Common myeloid progenitor, CD34-positive (primary cell): ENCODE measurements at regions not wholly inside any gene's neighbourhood (a gene's known extent, or its start where the extent isn't known, plus 50 kb on each side); places are given as distances from the start of the nearest gene placed in this dataset.
"Not testable (repeated sequence)": the region's sequence is repeated elsewhere in the genome, so short reads cannot be mapped to it uniquely, and the experiment has no call there.

ENCODE experiments used
- CTCF ChIA-PET: fragments of 350-600 bp; sonication (Branson Sonifier 250); formaldehyde crosslinking; loops from one replicate; lab custom pipeline; 2021; ENCODE audit warnings: antibody characterized with exemption; lab: Charles Lee
- POLR2A ChIA-PET: fragments of 350-600 bp; sonication (Branson Sonifier 250); formaldehyde crosslinking; loops from one replicate; lab custom pipeline; 2021; ENCODE audit warnings: antibody characterized with exemption; lab: Charles Lee
- DNase-seq, 3 donors: peaks; one replicate each; pipeline versions ENCODE4 v3.0.0 to v3.0.0-alpha.2; 2013
- H3K27ac ChIP-seq, 2 experiments: 1 replicate in 1 of 2; 2 replicates in 1 of 2; pipeline ENCODE4 v1.7.0; 2013; ENCODE audit warnings: inconsistent platforms in 2 of 2, low read length in 2 of 2, mild to moderate bottlenecking in 2 of 2, low read depth in 1 of 2, moderate library complexity in 1 of 2; ENCODE audit not compliant: severe bottlenecking in 2 of 2, insufficient read depth in 1 of 2, poor library complexity in 1 of 2
- H3K27me3 ChIP-seq, 5 experiments: replicated peaks in 2 of 5; 1 replicate in 3 of 5; 2 replicates in 2 of 5; pipeline versions ENCODE4 v1.6.1 to v1.7.0; 2013; ENCODE audit warnings: low read length in 4 of 5, mild to moderate bottlenecking in 2 of 5, moderate library complexity in 2 of 5, inconsistent platforms in 1 of 5; ENCODE audit not compliant: insufficient read depth in 5 of 5, control insufficient read depth in 4 of 5
- H3K36me3 ChIP-seq, 4 experiments: 1 replicate in 2 of 4; 2 replicates in 2 of 4; pipeline versions ENCODE4 v1.6.1 to v1.7.0; 2013; ENCODE audit warnings: low read length in 3 of 4, control low read depth in 1 of 4, mild to moderate bottlenecking in 1 of 4; ENCODE audit not compliant: control insufficient read depth in 4 of 4, insufficient read depth in 4 of 4
- H3K4me1 ChIP-seq, 4 experiments: 1 replicate in 3 of 4; 2 replicates in 1 of 4; pipeline versions ENCODE4 v1.6.1 to v1.7.1; 2013; ENCODE audit warnings: low read length in 3 of 4, mild to moderate bottlenecking in 3 of 4, control low read depth in 1 of 4, inconsistent platforms in 1 of 4, moderate library complexity in 1 of 4; ENCODE audit not compliant: control insufficient read depth in 4 of 4, insufficient read depth in 4 of 4; ENCODE audit errors: control extremely low read depth in 1 of 4
- H3K4me3 ChIP-seq, 7 experiments: 1 replicate in 4 of 7; 2 replicates in 3 of 7; pipeline versions ENCODE4 v1.5.1 to v1.7.0; 2013; ENCODE audit warnings: mild to moderate bottlenecking in 7 of 7, low read length in 6 of 7, moderate library complexity in 6 of 7, inconsistent platforms in 2 of 7, low read depth in 2 of 7, control low read depth in 1 of 7; ENCODE audit not compliant: insufficient read depth in 4 of 7, control insufficient read depth in 1 of 7; ENCODE audit errors: extremely low read depth in 1 of 7
- H3K9me3 ChIP-seq, 5 experiments: 1 replicate in 4 of 5; 2 replicates in 1 of 5; pipeline versions ENCODE4 v1.6.1 to v1.7.1; 2013; ENCODE audit warnings: low read length in 4 of 5, mild to moderate bottlenecking in 2 of 5, inconsistent platforms in 1 of 5, low read depth in 1 of 5, moderate library complexity in 1 of 5; ENCODE audit not compliant: control insufficient read depth in 4 of 5, insufficient read depth in 2 of 5; ENCODE audit errors: control extremely low read depth in 1 of 5
- WGBS: methylation state at CpG from one replicate; pipeline ENCODE4 v1.1.5; 2013; ENCODE audit not compliant: insufficient coverage; 5-methylcytosine and 5-hydroxymethylcytosine counted together

DNA sequence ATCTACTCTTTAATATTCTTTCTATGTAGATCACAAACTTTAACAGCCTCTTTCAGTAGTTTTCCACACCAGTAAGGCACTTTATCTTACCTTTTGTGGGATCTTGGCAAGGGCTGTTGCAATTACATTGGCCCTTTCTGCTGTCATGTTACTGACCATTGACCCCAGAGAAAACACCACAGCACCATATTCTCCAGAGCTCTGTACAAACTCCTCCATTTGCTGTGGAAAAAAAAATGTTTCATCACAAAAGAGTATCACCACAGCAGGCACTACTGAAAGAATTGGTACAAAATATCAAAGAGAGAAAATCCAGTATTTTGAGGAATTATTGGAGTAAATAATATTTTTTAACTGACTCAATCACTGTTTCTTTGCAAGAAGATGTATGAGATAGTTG is 62.3 kb upstream of the UGT2A3 start:
- H3K4me1 ChIP-seq, H3K9me3 ChIP-seq, POLR2A ChIA-PET, CTCF ChIA-PET, H3K27me3 ChIP-seq, H3K27ac ChIP-seq, H3K4me3 ChIP-seq, H3K36me3 ChIP-seq, DNase-seq: not testable (repeated sequence)

- CTCF ChIA-PET, DNase-seq, H3K9me3 ChIP-seq, H3K4me1 ChIP-seq, H3K4me3 ChIP-seq, POLR2A ChIA-PET, H3K27me3 ChIP-seq, H3K36me3 ChIP-seq, H3K27ac ChIP-seq: not testable (repeated sequence)
- WGBS, result 100% methylated on average over 1 of the region's 3 CpGs
Measured at GRCh38 chr4:69017986-69018385, 66.4 kb upstream of the UGT2A3 start.

DNA sequence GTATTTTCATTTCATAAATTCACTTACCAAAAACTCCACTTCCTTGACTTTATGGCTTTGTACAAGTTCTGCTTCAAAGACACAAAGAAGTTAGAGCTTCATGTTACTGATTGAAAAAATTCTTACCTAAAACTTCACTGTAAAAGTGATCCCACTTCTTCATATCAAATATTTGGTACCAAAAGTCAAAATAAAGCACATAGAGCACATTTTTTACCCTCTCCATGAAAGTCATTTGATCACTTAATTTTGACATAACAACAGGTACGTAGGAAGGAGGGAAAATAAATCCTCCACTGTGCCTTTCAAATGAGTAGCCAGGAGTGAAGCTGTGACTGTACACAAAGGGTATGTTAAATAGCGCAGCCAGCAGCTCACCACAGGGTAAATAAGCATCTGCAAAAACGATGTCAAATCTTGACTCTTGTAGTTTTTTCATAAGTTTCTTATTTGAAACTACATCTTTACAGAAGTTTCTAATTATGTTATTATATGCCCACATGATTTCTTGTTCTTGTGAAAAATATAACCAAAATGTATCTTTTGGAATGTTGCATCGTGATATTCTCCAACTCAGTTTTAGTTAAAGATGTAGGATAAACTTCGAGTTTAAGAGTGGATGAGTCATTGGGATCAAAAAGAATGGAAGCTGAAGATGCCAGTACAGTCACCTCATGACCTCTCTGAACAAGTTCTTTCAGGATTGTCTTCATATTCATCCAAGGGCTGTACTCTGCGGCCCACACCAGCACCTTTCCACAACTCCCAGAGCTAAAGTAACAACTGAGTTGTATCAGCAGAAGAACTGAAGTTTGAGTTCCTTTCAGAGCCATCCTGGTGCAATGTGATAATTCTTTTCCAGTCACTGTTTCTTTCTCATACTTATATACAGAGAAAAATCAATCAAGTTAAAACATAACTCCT is 68.2 kb upstream of the UGT2A3 start:
- H3K9me3 ChIP-seq, H3K36me3 ChIP-seq, DNase-seq, H3K27ac ChIP-seq, H3K4me3 ChIP-seq, H3K27me3 ChIP-seq, CTCF ChIA-PET, POLR2A ChIA-PET, H3K4me1 ChIP-seq: not testable (repeated sequence)
- WGBS, result 80% methylated on average over 3 of the region's 6 CpGs

DNA sequence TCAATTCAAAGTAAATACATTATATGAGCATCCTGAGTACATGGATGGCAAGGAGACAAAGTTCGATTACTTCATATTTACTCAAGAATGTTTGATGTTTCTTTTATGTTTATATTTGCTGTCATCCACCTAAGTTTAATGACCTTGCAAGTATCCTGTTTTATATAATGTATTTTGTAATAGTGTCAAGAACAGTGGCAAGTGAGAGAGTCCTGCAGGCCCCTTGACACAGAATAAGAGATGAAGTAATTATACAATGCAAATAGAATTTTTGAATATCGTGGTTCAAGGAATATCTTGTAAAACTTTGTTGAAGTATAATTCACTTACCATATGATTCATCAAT is 68.8 kb upstream of the UGT2A3 start:
- POLR2A ChIA-PET, H3K27me3 ChIP-seq, H3K4me1 ChIP-seq, H3K9me3 ChIP-seq, H3K36me3 ChIP-seq, CTCF ChIA-PET, H3K27ac ChIP-seq, DNase-seq, H3K4me3 ChIP-seq: not testable (repeated sequence)
- WGBS, result no CpG with 5 or more reads among the region's 2 CpGs

DNA sequence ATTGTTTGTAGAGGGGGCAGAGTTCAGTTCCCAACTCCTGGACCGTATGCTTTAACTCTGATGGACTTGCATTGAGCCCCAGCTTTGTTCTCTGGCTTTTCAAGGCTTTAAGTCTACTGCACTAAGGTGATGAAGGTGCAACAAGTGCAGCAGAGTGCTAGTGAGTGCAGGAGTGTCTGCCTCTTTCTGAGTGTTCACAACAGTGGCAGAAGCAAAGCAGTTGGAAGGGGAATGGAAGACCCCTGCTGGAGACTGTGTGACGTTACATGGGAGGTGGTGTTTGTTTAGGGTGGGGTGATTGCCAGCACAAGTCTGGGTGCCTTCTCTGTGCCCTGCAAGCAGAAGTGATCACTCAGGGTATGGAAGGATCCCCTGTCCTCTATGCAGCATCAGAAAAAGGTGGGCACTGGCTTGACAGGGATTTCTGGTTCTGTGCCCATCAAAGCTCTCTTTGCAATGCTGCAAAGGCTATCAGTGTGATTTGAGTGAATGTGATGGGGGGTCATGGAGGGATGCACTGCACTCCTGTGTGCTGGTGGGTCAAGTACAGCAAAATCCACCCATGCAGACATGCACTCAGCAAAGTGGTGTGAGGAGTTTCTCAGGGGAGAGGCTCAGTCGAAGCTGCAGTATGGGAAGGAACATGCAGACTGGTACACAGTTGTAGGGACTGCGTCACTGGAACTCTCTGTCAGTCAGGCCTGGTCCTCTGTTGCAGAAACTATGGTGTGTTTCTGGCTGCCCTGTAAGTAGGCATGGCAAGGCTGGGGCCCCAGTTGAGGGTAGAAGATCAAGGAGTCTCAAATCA is 70.9 kb upstream of the UGT2B7 start:
- H3K27ac ChIP-seq, result no peak overlapping the region
- no peaks in the 10 kb centered on the region for H3K4me1 ChIP-seq
- POLR2A ChIA-PET, result no interaction called here
- CTCF ChIA-PET, result no interaction called here
- no peaks in the 10 kb centered on the region for H3K36me3 ChIP-seq
- H3K9me3 ChIP-seq, result no peaks in the 10 kb centered on the region
- H3K27me3 ChIP-seq, result no peaks in the 10 kb centered on the region
- peak in 1 of 3 donors; percentile 18 for DNase-seq
- 75% methylated on average over 4 of the region's 4 CpGs for WGBS
- H3K4me3 ChIP-seq, result no peak overlapping the region

GRCh38 chr4:69025999-69026387 is 70.3 kb upstream of the UGT2B7 start:
- Histone ChIP-seq H3K4me3 (no peak overlapping the region), H3K9me3 (no peaks in the 10 kb centered on the region), H3K27me3 (no peaks in the 10 kb centered on the region), H3K27ac (no peak overlapping the region), H3K36me3 (no peaks in the 10 kb centered on the region), H3K4me1 (no peaks in the 10 kb centered on the region)
- ChIA-PET CTCF (no interaction called here), POLR2A (no interaction called here)
- DNase-seq, result no peak

DNA sequence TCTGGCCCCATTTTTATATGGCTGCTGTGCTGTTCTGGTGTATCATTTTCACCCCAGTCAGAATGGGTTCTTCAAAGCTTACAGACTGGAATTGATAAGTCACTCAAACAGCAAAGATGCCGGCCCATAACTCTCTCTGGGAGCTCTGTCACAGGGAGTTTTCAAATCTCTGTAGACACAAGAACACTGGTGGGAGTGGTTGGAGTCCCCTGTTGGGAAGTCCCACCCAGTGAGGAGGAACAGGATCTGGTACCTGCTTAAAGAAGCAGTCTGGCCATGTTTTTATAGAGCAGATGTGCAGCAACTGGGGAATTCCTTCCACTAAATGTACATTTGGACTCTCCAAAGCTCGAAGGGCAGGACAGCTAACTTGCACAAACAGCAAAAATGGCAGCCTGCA is 69.3 kb upstream of the UGT2B7 start:
- Histone ChIP-seq H3K27me3 (no peaks in the 10 kb centered on the region), H3K27ac (no peak overlapping the region), H3K4me3 (no peak overlapping the region), H3K9me3 (no peaks in the 10 kb centered on the region), H3K36me3 (no peaks in the 10 kb centered on the region), H3K4me1 (no peaks in the 10 kb centered on the region)
- POLR2A ChIA-PET, result no interaction called here
- DNase-seq, result no peak
- CTCF ChIA-PET, result interaction anchor here (1.3 kb wide), 1 partner anchor 21 kb away, joined by 5 read pairs; no protein-coding TSS in a partner anchor
- 100% methylated on average over 1 of the region's 2 CpGs for WGBS
